ENCODE measurements at regions not wholly inside any gene's neighbourhood (a gene's known extent, or its start where the extent isn't known, plus 50 kb on each side); places are given as distances from the start of the nearest gene placed in this dataset.

DNA sequence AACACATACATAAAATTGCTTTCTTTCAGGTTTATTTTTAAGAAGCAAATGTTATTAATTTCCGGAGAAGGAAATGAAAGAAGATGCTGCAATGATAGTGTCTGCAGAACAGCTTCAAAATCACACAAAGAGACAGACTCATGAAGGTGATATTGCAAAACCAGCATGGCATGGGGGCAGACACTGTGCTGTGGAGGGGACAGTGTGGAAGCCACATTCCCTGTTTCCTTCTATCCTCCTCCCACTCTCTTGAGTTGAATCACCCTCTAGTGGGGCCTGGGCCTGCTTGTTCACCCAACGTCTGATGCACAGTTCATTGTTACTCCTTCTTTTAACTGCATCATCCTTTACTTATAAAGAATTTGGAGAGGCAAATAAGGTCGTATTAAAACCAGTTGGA, 104.0 kb upstream of the INSIG1 start:
- H3K36me3 ChIP-seq (ENCODE audit: insufficient read depth, low read length), result no peaks in the 10 kb centered on the region
- no peak for TF ChIP-seq EZH2 (IDR thresholded peaks at IDR 0.05)
- TF ChIP-seq FOXP2 (optimal IDR thresholded peaks at IDR 0.05; ENCODE audit: control extremely low read depth, extremely low read length, insufficient read depth), result no peak
- no peak for TF ChIP-seq POLR2AphosphoS5 (IDR thresholded peaks at IDR 0.05; ENCODE audit: borderline replicate concordance, low read depth, low read length)
- no peak for DNase-seq (ENCODE audit: low read depth, low spot score)
- H3K27ac ChIP-seq, result no peak overlapping the region
- H3K9me3 ChIP-seq (ENCODE audit: low read depth, low read length), result no peaks in the 10 kb centered on the region
- H3K9ac ChIP-seq (ENCODE audit: insufficient read length), result no peak overlapping the region
- no peak overlapping the region for H3K4me3 ChIP-seq

GRCh38 chr7:155194382-155195140, 103.1 kb upstream of the INSIG1 start:
- H3K27ac ChIP-seq, result no peak overlapping the region
- no peaks in the 10 kb centered on the region for H3K9me3 ChIP-seq (ENCODE audit: low read depth, low read length)
- no peaks in the 10 kb centered on the region for H3K36me3 ChIP-seq (ENCODE audit: insufficient read depth, low read length)
- H3K4me3 ChIP-seq, result no peak overlapping the region
- no peak overlapping the region for H3K9ac ChIP-seq (ENCODE audit: insufficient read length)
- no peak for DNase-seq (ENCODE audit: low read depth, low spot score)
- TF ChIP-seq FOXP2 (optimal IDR thresholded peaks at IDR 0.05; ENCODE audit: control extremely low read depth, extremely low read length, insufficient read depth) (no peak), EZH2 (IDR thresholded peaks at IDR 0.05) (no peak), POLR2AphosphoS5 (IDR thresholded peaks at IDR 0.05; ENCODE audit: borderline replicate concordance, low read depth, low read length) (no peak)

- H3K9me3 ChIP-seq (ENCODE audit: low read depth, low read length), result no peaks in the 10 kb centered on the region
- H3K36me3 ChIP-seq (ENCODE audit: insufficient read depth, low read length), result no peaks in the 10 kb centered on the region
- no peak overlapping the region for H3K4me3 ChIP-seq
- TF ChIP-seq EZH2 (IDR thresholded peaks at IDR 0.05) (no peak), FOXP2 (optimal IDR thresholded peaks at IDR 0.05; ENCODE audit: control extremely low read depth, extremely low read length, insufficient read depth) (no peak), POLR2AphosphoS5 (IDR thresholded peaks at IDR 0.05; ENCODE audit: borderline replicate concordance, low read depth, low read length) (no peak)
- H3K27ac ChIP-seq, result no peak overlapping the region
- no peak overlapping the region for H3K9ac ChIP-seq (ENCODE audit: insufficient read length)
- DNase-seq (ENCODE audit: low read depth, low spot score), result no peak
Measured at GRCh38 chr7:155195939-155196523, 101.6 kb upstream of the INSIG1 start.

DNA sequence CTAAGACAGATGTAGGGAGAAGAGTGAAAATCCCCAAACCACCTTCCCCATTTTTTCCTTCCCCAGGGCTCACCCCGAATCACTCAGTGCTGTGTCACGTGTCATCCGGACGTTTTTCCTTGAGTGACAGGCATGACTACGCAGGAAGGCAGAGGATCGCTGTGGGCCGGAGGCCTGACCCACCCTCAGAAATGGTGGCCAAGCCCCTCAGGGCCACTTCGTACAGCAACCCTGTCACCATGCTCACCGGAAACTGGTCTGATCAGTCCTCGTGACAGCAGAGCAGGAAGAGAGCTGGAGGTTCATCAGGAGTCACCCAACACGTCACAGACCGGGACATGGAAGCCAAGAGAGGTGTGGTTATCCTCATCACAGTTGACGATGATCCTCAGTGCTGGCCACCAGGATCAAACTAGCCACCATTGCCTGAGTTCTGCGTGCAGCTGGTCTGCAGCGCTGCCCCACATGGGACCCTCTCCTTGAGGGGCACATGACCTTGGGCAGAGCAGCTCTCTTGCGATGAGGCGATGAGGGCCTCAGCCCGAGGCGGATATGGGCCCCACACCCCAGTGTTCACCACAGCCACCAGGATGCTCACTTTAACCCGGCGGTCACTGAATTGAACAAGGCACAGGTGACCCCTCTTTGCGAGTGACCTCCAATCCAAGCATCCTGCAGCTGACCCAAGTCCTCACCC, 99.3 kb upstream of the INSIG1 start:
- Histone ChIP-seq H3K9ac (ENCODE audit: insufficient read length) (no peak overlapping the region), H3K27ac (no peak overlapping the region), H3K9me3 (ENCODE audit: low read depth, low read length) (no peaks in the 10 kb centered on the region), H3K4me3 (no peak overlapping the region), H3K36me3 (ENCODE audit: insufficient read depth, low read length) (no peaks in the 10 kb centered on the region)
- TF ChIP-seq POLR2AphosphoS5 (IDR thresholded peaks at IDR 0.05; ENCODE audit: borderline replicate concordance, low read depth, low read length), result no peak
- DNase-seq (ENCODE audit: low read depth, low spot score), result no peak

DNA sequence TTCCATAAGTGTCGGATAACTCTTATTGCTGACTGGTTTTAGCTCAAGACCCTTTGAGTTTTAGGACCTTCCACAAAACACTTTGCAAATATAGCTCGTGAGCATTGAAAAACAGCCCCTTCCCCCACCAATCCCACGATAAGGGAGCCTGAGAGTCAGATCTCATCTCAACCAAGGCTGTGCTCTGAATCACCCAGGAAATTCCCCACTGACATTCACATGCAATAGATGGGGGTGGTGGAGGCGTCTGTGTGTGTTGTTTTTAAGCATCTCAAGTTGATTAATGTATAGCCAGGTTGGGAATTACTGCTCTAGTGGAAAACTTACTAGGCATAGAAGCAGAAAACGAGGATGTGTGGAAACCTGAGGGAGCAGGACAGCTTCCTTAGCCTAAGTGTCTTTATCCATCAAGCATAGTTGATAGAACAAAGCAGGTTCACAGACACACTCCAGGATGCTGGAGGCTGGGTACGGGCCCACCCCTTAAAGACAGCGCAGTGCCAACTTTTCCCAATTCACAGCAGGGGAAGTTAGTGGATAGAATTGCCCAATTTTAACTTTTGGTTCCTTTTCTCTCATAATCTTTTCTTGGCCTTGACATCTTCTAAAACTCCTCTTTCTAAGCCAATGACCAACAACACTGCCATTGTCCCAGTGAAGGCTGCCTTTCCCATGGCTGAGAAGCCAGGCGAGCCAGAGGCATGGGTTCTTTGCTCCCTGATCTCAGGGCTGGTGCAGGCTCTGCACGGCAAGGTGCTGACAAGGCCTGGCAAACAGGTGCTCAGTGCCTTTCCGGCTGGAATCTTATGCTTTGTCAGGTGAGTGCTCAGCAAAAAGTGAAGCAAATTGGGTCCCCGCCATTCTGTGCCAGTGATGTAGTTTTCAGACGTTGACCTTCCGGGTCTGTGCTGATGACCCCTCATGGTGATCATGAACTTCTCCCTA, 98.5 kb upstream of the INSIG1 start:
- Histone ChIP-seq H3K9ac (ENCODE audit: insufficient read length) (no peak overlapping the region), H3K27ac (no peak overlapping the region), H3K9me3 (ENCODE audit: low read depth, low read length) (no peaks in the 10 kb centered on the region), H3K4me3 (no peak overlapping the region), H3K36me3 (ENCODE audit: insufficient read depth, low read length) (no peaks in the 10 kb centered on the region)
- no peak for DNase-seq (ENCODE audit: low read depth, low spot score)
- TF ChIP-seq FOXP2 (optimal IDR thresholded peaks at IDR 0.05; ENCODE audit: control extremely low read depth, extremely low read length, insufficient read depth) (no peak), POLR2AphosphoS5 (IDR thresholded peaks at IDR 0.05; ENCODE audit: borderline replicate concordance, low read depth, low read length) (no peak), EZH2 (IDR thresholded peaks at IDR 0.05) (no peak)

DNA sequence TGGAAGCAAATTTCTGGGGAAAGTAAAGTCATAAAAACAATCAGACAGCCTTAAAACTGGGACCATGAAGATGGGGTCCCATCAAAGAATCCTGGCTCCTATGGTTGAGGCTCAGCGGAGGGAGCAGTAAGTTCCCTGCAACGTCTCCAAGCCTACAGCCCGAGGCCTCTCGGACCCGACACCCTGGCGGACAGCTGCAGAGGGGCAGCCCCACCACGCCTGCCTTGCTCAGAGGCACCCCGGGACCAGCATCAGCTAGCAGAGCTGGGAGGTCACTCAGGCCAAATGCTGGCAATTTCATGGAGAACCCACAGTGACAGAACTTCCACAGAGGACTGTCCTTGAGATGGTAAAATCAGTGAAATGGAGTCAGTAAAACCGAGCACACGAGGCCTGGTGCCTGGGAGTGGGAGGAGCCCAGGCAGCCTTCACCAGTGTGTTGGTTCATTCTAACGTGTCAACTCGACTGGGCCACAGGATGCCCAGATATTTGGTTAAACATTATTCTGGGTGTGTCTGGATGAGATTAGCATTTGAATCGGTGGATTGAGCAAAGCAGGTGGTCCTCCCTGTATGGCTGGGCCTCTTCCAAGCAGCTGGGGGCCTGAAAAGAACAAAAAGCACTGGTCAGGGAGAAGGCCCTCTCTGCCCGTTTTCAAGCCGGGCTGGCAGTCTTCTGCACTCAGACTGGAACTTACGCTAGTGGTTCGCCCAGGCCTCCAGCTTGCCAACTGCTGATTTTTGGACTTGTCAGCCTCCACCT, 96.2 kb upstream of the INSIG1 start:
- TF ChIP-seq FOXP2 (optimal IDR thresholded peaks at IDR 0.05; ENCODE audit: control extremely low read depth, extremely low read length, insufficient read depth) (no peak), POLR2AphosphoS5 (IDR thresholded peaks at IDR 0.05; ENCODE audit: borderline replicate concordance, low read depth, low read length) (no peak), EZH2 (IDR thresholded peaks at IDR 0.05) (no peak)
- Histone ChIP-seq H3K4me3 (no peak overlapping the region), H3K36me3 (ENCODE audit: insufficient read depth, low read length) (no peaks in the 10 kb centered on the region), H3K9ac (ENCODE audit: insufficient read length) (no peak overlapping the region), H3K27ac (no peak overlapping the region), H3K9me3 (ENCODE audit: low read depth, low read length) (no peaks in the 10 kb centered on the region)
- DNase-seq (ENCODE audit: low read depth, low spot score), result no peak

DNA sequence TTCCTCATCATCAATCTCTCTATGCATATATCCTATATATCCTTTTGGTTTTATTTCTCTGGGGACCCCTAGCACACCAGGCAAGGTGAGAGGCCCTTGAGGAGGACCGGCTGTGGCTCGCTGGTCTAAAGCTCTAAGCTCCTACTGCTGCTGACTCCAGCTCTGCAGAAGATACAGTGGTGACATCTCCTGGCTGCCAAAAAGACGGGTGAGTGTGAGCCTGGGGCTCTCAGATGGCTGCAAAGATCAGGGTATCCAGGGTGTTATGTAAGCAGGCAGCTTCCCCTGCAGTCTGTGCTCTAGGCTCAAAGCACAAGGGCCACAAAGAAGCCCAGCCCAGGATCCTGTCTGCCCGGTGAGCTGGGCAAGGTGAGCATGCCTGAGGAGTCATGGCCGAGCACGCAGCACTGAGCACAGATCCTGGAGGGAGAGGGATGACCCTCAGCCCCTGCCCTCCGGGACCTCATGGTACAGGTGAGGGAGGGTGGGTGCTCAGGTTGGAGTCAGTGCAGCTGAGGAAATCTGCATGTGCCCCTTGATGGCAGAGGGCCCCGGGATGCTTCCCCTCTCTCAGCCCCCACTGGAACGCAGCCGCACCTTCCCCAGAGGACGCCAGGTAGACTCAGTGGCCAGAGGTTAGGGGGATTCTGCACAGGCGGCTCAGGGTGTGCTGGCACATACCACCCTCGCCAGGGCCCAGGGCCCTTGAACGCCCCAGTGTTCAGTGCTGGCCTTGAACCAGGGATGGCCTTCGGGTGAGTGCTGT, 95.4 kb upstream of the INSIG1 start:
- Histone ChIP-seq H3K9ac (ENCODE audit: insufficient read length) (no peak overlapping the region), H3K27ac (no peak overlapping the region), H3K4me3 (no peak overlapping the region), H3K36me3 (ENCODE audit: insufficient read depth, low read length) (no peaks in the 10 kb centered on the region), H3K9me3 (ENCODE audit: low read depth, low read length) (no peaks in the 10 kb centered on the region)
- DNase-seq (ENCODE audit: low read depth, low spot score), result no peak
- no peak for TF ChIP-seq FOXP2 (optimal IDR thresholded peaks at IDR 0.05; ENCODE audit: control extremely low read depth, extremely low read length, insufficient read depth)
- TF ChIP-seq POLR2AphosphoS5 (IDR thresholded peaks at IDR 0.05; ENCODE audit: borderline replicate concordance, low read depth, low read length), result no peak
- no peak for TF ChIP-seq EZH2 (IDR thresholded peaks at IDR 0.05)

All from SK-N-MC (cell line).